Spleen (tissue), 3 donors: ENCODE measurements at regions not wholly inside any gene's neighbourhood (a gene's known extent, or its start where the extent isn't known, plus 50 kb on each side); places are given as distances from the start of the nearest gene placed in this dataset.

Experiments
- POLR2A ChIP-seq, 3 donors: fragments of 450-650 bp; IDR thresholded peaks; one replicate each; pipeline ENCODE4 v1.5.1; 2017; ENCODE audit warnings: antibody characterized with exemption in 3 of 3, mild to moderate bottlenecking in 1 of 3
- POLR2AphosphoS5 ChIP-seq, 3 donors: sonication (generic); formaldehyde crosslinking; IDR thresholded peaks; one replicate each; pipeline ENCODE4 v1.5.1; 2017; ENCODE audit warnings: antibody characterized with exemption in 3 of 3

GRCh38 chr10:100618091-100618615 lies 82.4 kb downstream of the HIF1AN start:
- no peak for TF ChIP-seq POLR2AphosphoS5 (IDR thresholded peaks at IDR 0.05)
- TF ChIP-seq POLR2A (IDR thresholded peaks at IDR 0.05) = no peak
